ENCODE measurements at regions not wholly inside any gene's neighbourhood (a gene's known extent, or its start where the extent isn't known, plus 50 kb on each side); places are given as distances from the start of the nearest gene placed in this dataset.
"Not testable (repeated sequence)": the region's sequence is repeated elsewhere in the genome, so short reads cannot be mapped to it uniquely, and the experiment has no call there.

GRCh38 chr2:138218397-138218796, 254.1 kb downstream of the HNMT start:
- no peak for DNase-seq (ENCODE audit: low read depth)

GRCh38 chr2:138219961-138220360, 255.7 kb downstream of the HNMT start:
- no peak for DNase-seq (ENCODE audit: low read depth)

- no peak for DNase-seq (ENCODE audit: low read depth)
Observed at GRCh38 chr2:138221358-138221757, 257.1 kb downstream of the HNMT start.

- DNase-seq (ENCODE audit: low read depth) = no peak
Observed at GRCh38 chr2:138223319-138223718, 259.0 kb downstream of the HNMT start.

GRCh38 chr2:138227195-138227594, 262.9 kb downstream of the HNMT start:
- no peak for DNase-seq (ENCODE audit: low read depth)

GRCh38 chr2:138228101-138228500, 263.8 kb downstream of the HNMT start:
- no peak for DNase-seq (ENCODE audit: low read depth)

- no peak for DNase-seq (ENCODE audit: low read depth)
Observed at GRCh38 chr2:138234265-138234664, 267.3 kb upstream of the SPOPL start.

GRCh38 chr2:138235041-138235440, 266.5 kb upstream of the SPOPL start:
- DNase-seq (ENCODE audit: low read depth) = no peak

- no peak for DNase-seq (ENCODE audit: low read depth)
Observed at GRCh38 chr2:138236142-138236541, 265.4 kb upstream of the SPOPL start.

- no peak for DNase-seq (ENCODE audit: low read depth)
Observed at GRCh38 chr2:138237667-138238384, 263.7 kb upstream of the SPOPL start.

- no peak for DNase-seq (ENCODE audit: low read depth)
Observed at GRCh38 chr2:138238908-138239307, 262.7 kb upstream of the SPOPL start.

GRCh38 chr2:138239902-138240491, 261.6 kb upstream of the SPOPL start:
- peak; percentile 71 for DNase-seq (ENCODE audit: low read depth)

- no peak for DNase-seq (ENCODE audit: low read depth)
Observed at GRCh38 chr2:138243372-138243771, 258.2 kb upstream of the SPOPL start.

GRCh38 chr2:138244501-138244925, 257.1 kb upstream of the SPOPL start:
- DNase-seq (ENCODE audit: low read depth) = no peak

GRCh38 chr2:138245310-138245709, 256.3 kb upstream of the SPOPL start:
- no peak for DNase-seq (ENCODE audit: low read depth)

GRCh38 chr2:138247302-138247701, 254.3 kb upstream of the SPOPL start:
- DNase-seq (ENCODE audit: low read depth) = no peak

GRCh38 chr2:138249207-138249606, 252.4 kb upstream of the SPOPL start:
- DNase-seq (ENCODE audit: low read depth) = no peak

- not testable (repeated sequence) for DNase-seq (ENCODE audit: low read depth)
Observed at GRCh38 chr2:138250843-138251320, 250.7 kb upstream of the SPOPL start.

- DNase-seq (ENCODE audit: low read depth) = no peak
Observed at GRCh38 chr2:138252587-138252986, 249.0 kb upstream of the SPOPL start.

GRCh38 chr2:138255670-138256069, 245.9 kb upstream of the SPOPL start:
- DNase-seq (ENCODE audit: low read depth) = no peak

- peak; percentile 64 for DNase-seq (ENCODE audit: low read depth)
Observed at GRCh38 chr2:138267161-138267901, 234.2 kb upstream of the SPOPL start.

- DNase-seq (ENCODE audit: low read depth) = no peak
Observed at GRCh38 chr2:138267902-138268254, 233.7 kb upstream of the SPOPL start.

- DNase-seq (ENCODE audit: low read depth) = no peak
Observed at GRCh38 chr2:138269765-138270164, 231.8 kb upstream of the SPOPL start.
